ENCODE measurements at regions not wholly inside any gene's neighbourhood (a gene's known extent, or its start where the extent isn't known, plus 50 kb on each side); places are given as distances from the start of the nearest gene placed in this dataset.

DNA sequence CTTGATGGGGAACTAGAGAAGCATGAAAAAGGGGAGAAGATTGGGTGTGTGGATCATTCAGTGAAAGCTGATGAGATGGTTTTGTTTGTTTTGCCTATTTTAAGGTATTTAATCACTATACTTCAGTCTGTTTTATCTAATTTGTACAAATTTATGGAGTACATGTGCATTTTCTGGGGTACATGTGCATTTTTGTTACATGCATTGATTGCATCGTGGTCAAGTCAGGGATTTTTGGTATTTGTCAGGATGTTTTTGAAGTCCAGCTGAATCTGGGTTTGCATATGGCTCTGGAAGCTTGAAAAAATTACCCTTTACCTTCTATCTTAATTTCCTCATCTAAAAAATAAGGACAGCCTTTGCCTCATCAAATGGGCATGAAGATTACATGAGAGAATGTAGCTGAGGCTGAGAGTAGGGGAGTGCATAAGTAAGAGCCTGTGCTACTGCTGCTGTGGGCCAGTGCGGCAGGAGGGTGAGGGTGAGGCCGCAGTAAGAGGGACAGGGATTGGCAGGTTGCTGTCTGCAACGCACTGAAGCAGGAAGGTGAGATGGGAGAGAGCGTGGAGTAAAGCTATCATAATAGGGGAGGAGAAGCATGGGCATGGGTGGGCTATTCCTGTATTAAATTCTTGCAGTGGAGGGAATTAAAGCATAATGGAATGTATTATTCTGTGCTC is 139.8 kb downstream of the NPR3 start:
- Histone ChIP-seq H3K4me3 (ENCODE audit: low read depth, low read length) (no peak overlapping the region), H3K27me3 (ENCODE audit: control insufficient read depth, insufficient read depth, low read length) (no peaks in the 10 kb centered on the region), H3K36me3 (ENCODE audit: control insufficient read depth, insufficient read depth, low read length) (no peaks in the 10 kb centered on the region)
- no peak for DNase-seq (ENCODE audit: low read depth)
- TF ChIP-seq, protein P1, sequence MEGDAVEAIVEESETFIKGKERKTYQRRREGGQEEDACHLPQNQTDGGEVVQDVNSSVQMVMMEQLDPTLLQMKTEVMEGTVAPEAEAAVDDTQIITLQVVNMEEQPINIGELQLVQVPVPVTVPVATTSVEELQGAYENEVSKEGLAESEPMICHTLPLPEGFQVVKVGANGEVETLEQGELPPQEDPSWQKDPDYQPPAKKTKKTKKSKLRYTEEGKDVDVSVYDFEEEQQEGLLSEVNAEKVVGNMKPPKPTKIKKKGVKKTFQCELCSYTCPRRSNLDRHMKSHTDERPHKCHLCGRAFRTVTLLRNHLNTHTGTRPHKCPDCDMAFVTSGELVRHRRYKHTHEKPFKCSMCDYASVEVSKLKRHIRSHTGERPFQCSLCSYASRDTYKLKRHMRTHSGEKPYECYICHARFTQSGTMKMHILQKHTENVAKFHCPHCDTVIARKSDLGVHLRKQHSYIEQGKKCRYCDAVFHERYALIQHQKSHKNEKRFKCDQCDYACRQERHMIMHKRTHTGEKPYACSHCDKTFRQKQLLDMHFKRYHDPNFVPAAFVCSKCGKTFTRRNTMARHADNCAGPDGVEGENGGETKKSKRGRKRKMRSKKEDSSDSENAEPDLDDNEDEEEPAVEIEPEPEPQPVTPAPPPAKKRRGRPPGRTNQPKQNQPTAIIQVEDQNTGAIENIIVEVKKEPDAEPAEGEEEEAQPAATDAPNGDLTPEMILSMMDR (IDR thresholded peaks at IDR 0.05; ENCODE audit: insufficient read depth, low read length, poor library complexity, severe bottlenecking), result no peak

DNA sequence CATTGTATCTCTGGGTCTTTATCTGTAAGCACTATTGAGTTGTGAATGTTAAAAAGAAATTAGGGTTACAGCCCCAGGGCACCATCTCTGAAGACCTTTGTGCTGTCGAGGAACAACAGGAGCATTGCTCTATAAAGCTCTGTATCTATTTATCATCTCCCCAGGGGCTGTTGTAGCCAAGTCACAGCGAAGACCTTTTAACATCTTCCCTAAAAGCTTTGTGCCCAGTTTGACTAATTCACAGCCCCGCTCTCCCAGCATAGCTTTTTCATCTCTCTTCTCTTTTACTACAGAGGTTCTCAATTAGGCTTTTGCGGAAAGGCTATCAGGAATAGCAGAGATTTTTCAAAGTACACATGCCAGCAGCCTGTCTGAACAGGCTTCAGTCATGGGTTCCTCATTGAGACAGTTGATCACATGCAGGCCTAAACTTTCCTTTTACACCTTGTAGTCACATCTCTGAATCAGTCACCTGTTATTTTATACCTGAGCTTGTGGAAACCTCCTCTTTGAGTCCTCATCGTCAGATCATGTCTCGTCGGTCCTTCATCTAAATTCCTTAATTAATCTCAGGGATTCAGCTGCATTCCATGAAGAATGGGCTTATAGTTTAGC is 140.5 kb downstream of the NPR3 start:
- no peak for DNase-seq (ENCODE audit: low read depth)
- Histone ChIP-seq H3K4me3 (ENCODE audit: low read depth, low read length) (no peak overlapping the region), H3K27me3 (ENCODE audit: control insufficient read depth, insufficient read depth, low read length) (no peaks in the 10 kb centered on the region), H3K36me3 (ENCODE audit: control insufficient read depth, insufficient read depth, low read length) (no peaks in the 10 kb centered on the region)
- TF ChIP-seq, protein P1 (IDR thresholded peaks at IDR 0.05; ENCODE audit: insufficient read depth, low read length, poor library complexity, severe bottlenecking), result no peak

GRCh38 chr5:32852535-32852934 is 141.4 kb downstream of the NPR3 start:
- H3K4me3 ChIP-seq (ENCODE audit: low read depth, low read length), result no peak overlapping the region
- no peaks in the 10 kb centered on the region for H3K27me3 ChIP-seq (ENCODE audit: control insufficient read depth, insufficient read depth, low read length)
- DNase-seq (ENCODE audit: low read depth), result peak; percentile 21
- H3K36me3 ChIP-seq (ENCODE audit: control insufficient read depth, insufficient read depth, low read length), result no peaks in the 10 kb centered on the region
- TF ChIP-seq, protein P1 (IDR thresholded peaks at IDR 0.05; ENCODE audit: insufficient read depth, low read length, poor library complexity, severe bottlenecking), result peak; percentile 25

DNA sequence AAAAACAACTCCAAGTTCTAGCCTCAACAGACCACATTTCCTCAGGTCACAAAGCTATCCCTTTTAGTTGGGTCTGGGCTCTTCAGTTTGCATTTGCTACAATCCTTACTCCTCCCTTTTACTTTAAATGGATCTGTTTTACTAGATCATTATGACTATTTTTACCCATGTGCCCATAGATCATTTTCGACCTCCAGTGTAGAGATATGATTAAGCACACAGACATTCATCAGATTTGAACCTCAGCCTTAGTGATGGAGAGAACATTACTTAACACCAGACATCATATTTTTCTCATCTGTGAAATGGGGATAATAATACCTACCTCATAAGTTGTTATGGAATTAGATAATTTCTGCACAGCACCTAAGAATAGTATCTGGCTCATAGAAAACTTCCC is 141.9 kb downstream of the NPR3 start:
- Histone ChIP-seq H3K36me3 (ENCODE audit: control insufficient read depth, insufficient read depth, low read length) (no peaks in the 10 kb centered on the region), H3K4me3 (ENCODE audit: low read depth, low read length) (no peak overlapping the region), H3K27me3 (ENCODE audit: control insufficient read depth, insufficient read depth, low read length) (no peaks in the 10 kb centered on the region)
- no peak for DNase-seq (ENCODE audit: low read depth)
- TF ChIP-seq, protein P1 (IDR thresholded peaks at IDR 0.05; ENCODE audit: insufficient read depth, low read length, poor library complexity, severe bottlenecking), result no peak

DNA sequence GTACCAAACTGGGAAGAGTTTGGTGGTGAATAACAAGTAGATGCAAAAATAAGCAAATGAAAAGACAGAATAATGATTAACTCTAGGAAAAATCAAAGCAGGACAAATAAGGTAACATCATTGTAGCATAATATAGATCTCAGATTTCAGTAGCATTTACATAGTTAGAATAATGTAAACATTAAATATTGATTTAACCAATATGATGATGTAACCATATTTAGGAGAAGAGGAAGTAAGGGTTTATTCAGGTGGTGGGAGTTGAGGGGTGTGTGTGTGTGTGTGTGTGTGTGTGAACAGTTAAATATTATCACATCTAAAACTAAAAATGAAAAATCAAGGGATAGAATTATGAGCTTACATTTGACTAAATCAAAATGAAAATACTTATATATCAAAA is 143.4 kb downstream of the NPR3 start:
- H3K4me3 ChIP-seq (ENCODE audit: low read depth, low read length), result no peak overlapping the region
- TF ChIP-seq, protein P1 (IDR thresholded peaks at IDR 0.05; ENCODE audit: insufficient read depth, low read length, poor library complexity, severe bottlenecking), result no peak
- DNase-seq (ENCODE audit: low read depth), result no peak
- H3K36me3 ChIP-seq (ENCODE audit: control insufficient read depth, insufficient read depth, low read length), result no peaks in the 10 kb centered on the region
- no peaks in the 10 kb centered on the region for H3K27me3 ChIP-seq (ENCODE audit: control insufficient read depth, insufficient read depth, low read length)

GRCh38 chr5:32859211-32859641 is 148.1 kb downstream of the NPR3 start:
- no peak for DNase-seq (ENCODE audit: low read depth)

More at GRCh38 chr5:32859211-32859641, 148.1 kb downstream of the NPR3 start:
- TF ChIP-seq, protein P1 (IDR thresholded peaks at IDR 0.05; ENCODE audit: insufficient read depth, low read length, poor library complexity, severe bottlenecking), result no peak
- Histone ChIP-seq H3K4me3 (ENCODE audit: low read depth, low read length) (no peak overlapping the region), H3K36me3 (ENCODE audit: control insufficient read depth, insufficient read depth, low read length) (no peaks in the 10 kb centered on the region), H3K27me3 (ENCODE audit: control insufficient read depth, insufficient read depth, low read length) (no peaks in the 10 kb centered on the region)

All from kidney epithelial cell (primary cell).